Pancreas (tissue), 10 donors: ENCODE measurements at regions not wholly inside any gene's neighbourhood (a gene's known extent, or its start where the extent isn't known, plus 50 kb on each side); places are given as distances from the start of the nearest gene placed in this dataset.

Source experiments
- ATAC-seq, 4 donors: fragments of 200-7000 bp; cut with Tn5 transposase; one replicate each; pipeline versions ENCODE4 v1.8.0 to v1.9.1; 2020; ENCODE audit warnings: mild to moderate bottlenecking in 4 of 4, moderate library complexity in 4 of 4
- DNase-seq, 6 donors: peaks; one replicate each; pipeline ENCODE4 v3.0.0-alpha.2; 2020
- FAIRE-seq: peaks from 2 replicates; lab custom pipeline; 2012; peaks lifted over from hg19 to GRCh38; lab: Jason Lieb, UNC
- H3K27ac ChIP-seq, 4 donors: fragments of 200-600 bp; sonication (generic); 1 replicate in 3 of 4; 2 replicates in 1 of 4; pipeline versions ENCODE4 v1.5.0 to v1.8.0; 2020
- H3K27me3 ChIP-seq, 4 donors: fragments of 200-600 bp; one replicate each; pipeline ENCODE4 v1.8.0; 2021
- H3K36me3 ChIP-seq, 3 donors: fragments of 200-600 bp; sonication (generic) in 1 of 3; one replicate each; pipeline versions ENCODE4 v1.5.0 to v1.8.0; 2020 to 2021
- H3K4me1 ChIP-seq, 3 donors: fragments of 200-600 bp; one replicate each; pipeline ENCODE4 v1.8.0; 2021
- H3K4me3 ChIP-seq, 4 donors: fragments of 200-600 bp; sonication (generic) in 2 of 4; one replicate each; pipeline versions ENCODE4 v1.5.0 to v1.8.0; 2020 to 2021
- H3K9me3 ChIP-seq, 4 donors: fragments of 200-600 bp; one replicate each; pipeline ENCODE4 v1.8.0; 2021
- CTCF ChIP-seq, 4 donors: fragments of 200-600 bp; sonication (generic) in 3 of 4; IDR thresholded peaks; one replicate each; pipeline versions ENCODE4 v1.5.0 to v1.8.0; 2021; ENCODE audit warnings: antibody characterized with exemption in 4 of 4
- WGBS, 2 donors: extraction: QIAGEN DNeasy Blood & Tissue Kit; methylation state at CpG; one replicate each; pipeline ENCODE4 v1.1.7; 2013; 5-methylcytosine and 5-hydroxymethylcytosine counted together
- intact Hi-C, 3 donors: fragments of 100-400 bp; cut with DNase I; formaldehyde crosslinking; loops; one replicate each; pipeline versions ENCODE4 v1.11.1 to v1.14.2; 2022
- donor health status: healthy with polysubstance abuse.
- donor health status: DM: no; HTN: no; CAD: no; lungs with moderate emphysema.
- donor health status: DM: no; HTN: no; CAD: no.
- donor health status: control.
- donor health status: control.
- donor health status: Bipolar disorder and iron deficiency.
- donor health status: DM: yes; HTN: yes; CAD: no.
- donor health status: DM: no; HTN: no; CAD: no.
- donor health status: DM: no; HTN: no; CAD: no.
- donor health status: DM: yes; HTN: yes; CAD: no.

DNA sequence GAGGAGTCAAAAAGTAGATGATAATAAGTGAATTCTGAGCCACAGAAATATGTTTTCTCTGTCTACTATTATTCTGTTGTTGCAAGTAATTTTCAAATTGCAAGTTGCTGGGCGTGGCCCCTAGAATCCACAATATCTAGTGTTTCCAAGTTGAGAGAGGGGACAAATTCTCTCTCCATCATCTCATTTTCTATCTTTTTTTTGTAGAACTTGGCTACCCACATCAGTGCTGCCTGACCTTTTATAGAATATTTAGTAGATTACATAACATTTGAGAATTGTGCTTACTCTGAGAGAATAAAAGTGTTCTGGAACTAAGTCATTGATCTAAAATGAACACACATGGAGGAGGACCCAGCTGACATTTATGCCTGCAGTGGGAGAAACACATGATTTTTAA lies 110.9 kb upstream of the CSNK1A1L start:
- TF ChIP-seq CTCF (IDR thresholded peaks at IDR 0.05) = no peak
- no peaks in the 10 kb centered on the region for H3K4me1 ChIP-seq
- no peak overlapping the region for H3K27ac ChIP-seq
- no peaks in the 10 kb centered on the region for H3K36me3 ChIP-seq
- ATAC-seq = no peak
- intact Hi-C loops = no loop called here
- H3K27me3 ChIP-seq = no peaks in the 10 kb centered on the region
- no peak for DNase-seq
- no peaks in the 10 kb centered on the region for H3K9me3 ChIP-seq
- no peak overlapping the region for H3K4me3 ChIP-seq
- no peak for FAIRE-seq
- WGBS, 2 donors = 33 to 53% methylated on average over 1 of the region's 1 CpG

DNA sequence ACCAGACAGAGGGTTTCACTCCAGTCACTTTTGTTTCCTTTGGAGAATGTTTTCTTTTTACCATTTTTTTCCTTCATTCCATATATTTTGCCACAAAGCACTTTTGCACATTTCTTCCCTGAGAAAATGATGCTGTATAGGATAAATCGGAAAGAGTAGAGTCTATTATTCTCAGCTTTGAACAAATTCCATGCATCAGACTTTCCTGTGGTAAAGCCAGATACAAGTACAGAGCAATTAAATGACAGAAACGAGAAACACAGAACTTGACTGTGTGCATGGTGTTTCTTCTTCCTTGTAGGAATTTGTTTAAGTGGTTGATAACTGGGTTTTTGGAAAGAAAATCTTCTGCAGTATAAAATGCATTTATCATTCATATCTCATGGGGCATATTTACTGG lies 107.4 kb upstream of the CSNK1A1L start:
- WGBS, 2 donors = 44 to 64% methylated on average over 2 of the region's 2 CpGs
- TF ChIP-seq CTCF (IDR thresholded peaks at IDR 0.05) = no peak
- FAIRE-seq (no peak), DNase-seq (no peak), ATAC-seq (no peak)
- Histone ChIP-seq H3K27ac (no peak overlapping the region), H3K36me3 (no peaks in the 10 kb centered on the region), H3K9me3 (no peaks in the 10 kb centered on the region), H3K4me3 (no peak overlapping the region), H3K27me3 (no peaks in the 10 kb centered on the region), H3K4me1 (no peaks in the 10 kb centered on the region)
- intact Hi-C loops = no loop called here

DNA sequence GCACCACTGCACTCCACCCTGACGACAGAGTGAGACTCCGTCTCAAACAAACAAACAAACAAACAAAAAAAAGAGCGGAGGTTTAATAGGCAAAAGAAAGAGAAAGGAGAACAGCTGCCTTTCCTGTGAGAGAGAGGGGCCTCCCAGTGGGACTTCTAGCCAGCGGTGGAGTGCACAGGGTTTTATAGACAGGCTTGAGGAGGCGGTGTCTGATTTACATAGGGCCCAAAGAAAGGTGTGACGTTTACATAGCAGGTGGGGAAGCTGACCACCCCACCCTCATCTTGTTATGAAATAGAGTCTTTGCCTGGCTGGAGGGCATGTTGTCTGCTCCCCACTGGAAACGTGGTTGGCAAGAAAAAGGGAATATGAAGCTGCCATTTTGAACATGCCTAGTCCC lies 106.0 kb upstream of the CSNK1A1L start:
- no peaks in the 10 kb centered on the region for H3K9me3 ChIP-seq
- no peaks in the 10 kb centered on the region for H3K36me3 ChIP-seq
- TF ChIP-seq CTCF (IDR thresholded peaks at IDR 0.05) = no peak
- H3K4me3 ChIP-seq = no peak overlapping the region
- FAIRE-seq (no peak), DNase-seq (no peak), ATAC-seq (no peak)
- H3K27me3 ChIP-seq = no peaks in the 10 kb centered on the region
- H3K4me1 ChIP-seq = no peaks in the 10 kb centered on the region
- 50 to 63% methylated on average over 7 of the region's 7 CpGs for WGBS, 2 donors
- intact Hi-C loops = no loop called here
- no peak overlapping the region for H3K27ac ChIP-seq

DNA sequence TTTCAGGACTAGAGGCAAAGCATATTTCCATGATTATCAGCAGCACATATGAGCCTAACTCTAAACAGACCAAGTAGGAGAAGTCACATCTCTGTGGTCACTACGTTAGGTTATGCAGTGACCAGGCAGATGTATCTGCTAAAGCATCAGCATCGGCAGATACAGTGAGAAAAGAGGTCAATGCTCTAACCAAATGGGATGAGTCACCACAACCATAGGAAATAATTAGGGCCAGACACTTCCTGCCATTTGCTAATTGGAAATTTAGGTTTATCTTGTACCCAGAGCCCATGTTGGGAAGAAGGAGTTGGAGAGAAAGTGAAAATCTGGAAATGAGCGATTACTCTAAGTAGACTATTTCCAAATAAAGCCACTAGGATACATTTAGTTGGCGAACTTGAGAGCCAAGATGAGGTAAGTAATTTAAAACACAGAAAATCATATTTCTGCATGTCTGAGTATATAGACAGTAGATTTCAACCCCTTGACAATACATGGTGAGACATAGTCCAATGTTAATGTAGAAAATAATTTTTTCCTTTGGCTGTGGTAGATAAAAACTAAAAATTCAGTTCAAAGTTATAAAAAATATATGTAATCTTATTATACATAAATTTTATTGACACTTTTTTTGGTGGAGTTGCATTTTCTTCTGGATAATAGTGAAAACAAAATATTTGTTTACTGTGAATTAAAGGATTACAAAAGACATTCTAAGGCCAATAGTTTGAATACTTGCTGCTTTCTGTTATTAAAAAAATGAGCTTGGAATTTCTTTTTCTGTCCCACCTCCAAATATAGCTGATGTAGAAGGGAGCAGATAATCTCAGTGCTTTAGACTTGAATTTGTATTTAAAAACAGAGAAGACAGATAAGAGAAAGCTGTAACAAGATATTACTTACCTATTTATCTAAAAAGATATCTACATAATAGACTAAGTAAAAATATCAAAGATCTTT lies 104.4 kb upstream of the CSNK1A1L start:
- TF ChIP-seq CTCF (IDR thresholded peaks at IDR 0.05) = no peak
- ATAC-seq (no peak), FAIRE-seq (no peak), DNase-seq (no peak)
- Histone ChIP-seq H3K9me3 (no peaks in the 10 kb centered on the region), H3K27ac (no peak overlapping the region), H3K4me1 (no peaks in the 10 kb centered on the region), H3K36me3 (no peaks in the 10 kb centered on the region), H3K27me3 (no peaks in the 10 kb centered on the region), H3K4me3 (no peak overlapping the region)
- 61 to 64% methylated on average over 4 of the region's 4 CpGs for WGBS, 2 donors
- intact Hi-C loops = no loop called here
